ES-I3 (cell line): ENCODE measurements at regions not wholly inside any gene's neighbourhood (a gene's known extent, or its start where the extent isn't known, plus 50 kb on each side); places are given as distances from the start of the nearest gene placed in this dataset.

Experiments used
- H3K36me3 ChIP-seq: 2 replicates; pipeline ENCODE4 v1.6.1; 2013; ENCODE audit warnings: mild to moderate bottlenecking, low read length, control low read depth, moderate library complexity; ENCODE audit not compliant: insufficient read depth
- H3K4me1 ChIP-seq: 2 replicates; pipeline ENCODE4 v1.6.1; 2013; ENCODE audit warnings: mild to moderate bottlenecking, control low read depth, low read length; ENCODE audit not compliant: insufficient read depth
- H3K9ac ChIP-seq: 2 replicates; pipeline ENCODE4 v1.6.1; 2013; ENCODE audit warnings: low read depth, mild to moderate bottlenecking, low read length, moderate library complexity
- H3K9me3 ChIP-seq: 2 replicates; pipeline ENCODE4 v1.6.1; 2013; ENCODE audit warnings: mild to moderate bottlenecking, low read length, moderate library complexity; ENCODE audit not compliant: control insufficient read depth, insufficient read depth

- no peaks in the 10 kb centered on the region for H3K4me1 ChIP-seq
- no peaks in the 10 kb centered on the region for H3K36me3 ChIP-seq
- no peak overlapping the region for H3K9ac ChIP-seq
- no peaks in the 10 kb centered on the region for H3K9me3 ChIP-seq
Measured at GRCh38 chr16:47949276-47949675, 206.5 kb downstream of the ABCC12 start.

- Histone ChIP-seq H3K9me3 (no peaks in the 10 kb centered on the region), H3K36me3 (no peaks in the 10 kb centered on the region), H3K9ac (no peak overlapping the region)
Measured at GRCh38 chr16:47947723-47948122, 208.1 kb downstream of the ABCC12 start.

GRCh38 chr16:47946092-47946491 lies 209.7 kb downstream of the ABCC12 start:
- Histone ChIP-seq H3K4me1 (no peaks in the 10 kb centered on the region), H3K36me3 (no peaks in the 10 kb centered on the region), H3K9ac (no peak overlapping the region), H3K9me3 (no peaks in the 10 kb centered on the region)

More at GRCh38 chr16:47947723-47948122, 208.1 kb downstream of the ABCC12 start:
- no peaks in the 10 kb centered on the region for H3K4me1 ChIP-seq

- no peaks in the 10 kb centered on the region for H3K4me1 ChIP-seq
- H3K36me3 ChIP-seq: no peaks in the 10 kb centered on the region
- H3K9ac ChIP-seq: no peak overlapping the region
- no peaks in the 10 kb centered on the region for H3K9me3 ChIP-seq
Measured at GRCh38 chr16:47944589-47944988, 211.2 kb downstream of the ABCC12 start.

- no peaks in the 10 kb centered on the region for H3K4me1 ChIP-seq
- no peaks in the 10 kb centered on the region for H3K36me3 ChIP-seq
- H3K9ac ChIP-seq: no peak overlapping the region
- H3K9me3 ChIP-seq: no peaks in the 10 kb centered on the region
Measured at GRCh38 chr16:47943235-47943634, 212.6 kb downstream of the ABCC12 start.

GRCh38 chr16:47940466-47940865 lies 215.3 kb downstream of the ABCC12 start:
- H3K36me3 ChIP-seq: no peaks in the 10 kb centered on the region
- no peak overlapping the region for H3K9ac ChIP-seq
- H3K4me1 ChIP-seq: no peaks in the 10 kb centered on the region
- H3K9me3 ChIP-seq: no peaks in the 10 kb centered on the region

- Histone ChIP-seq H3K36me3 (no peaks in the 10 kb centered on the region), H3K9me3 (no peaks in the 10 kb centered on the region), H3K9ac (no peak overlapping the region), H3K4me1 (no peaks in the 10 kb centered on the region)
Measured at GRCh38 chr16:47939680-47940079, 216.1 kb downstream of the ABCC12 start.

- Histone ChIP-seq H3K9me3 (no peaks in the 10 kb centered on the region), H3K9ac (no peak overlapping the region), H3K36me3 (no peaks in the 10 kb centered on the region), H3K4me1 (no peaks in the 10 kb centered on the region)
Measured at GRCh38 chr16:47938272-47938671, 217.5 kb downstream of the ABCC12 start.

GRCh38 chr16:47928008-47928407 lies 227.8 kb downstream of the ABCC12 start:
- Histone ChIP-seq H3K36me3 (no peaks in the 10 kb centered on the region), H3K9me3 (no peaks in the 10 kb centered on the region; the same call in 1 of the 2 replicates), H3K9ac (no peak overlapping the region), H3K4me1 (no peaks in the 10 kb centered on the region)

GRCh38 chr16:47927330-47927729 lies 228.5 kb downstream of the ABCC12 start:
- Histone ChIP-seq H3K4me1 (no peaks in the 10 kb centered on the region), H3K9me3 (no peaks in the 10 kb centered on the region), H3K36me3 (no peaks in the 10 kb centered on the region), H3K9ac (no peak overlapping the region)

GRCh38 chr16:47925811-47926460 lies 229.9 kb downstream of the ABCC12 start:
- H3K9me3 ChIP-seq: no peaks in the 10 kb centered on the region
- H3K36me3 ChIP-seq: no peaks in the 10 kb centered on the region
- no peak overlapping the region for H3K9ac ChIP-seq
- no peaks in the 10 kb centered on the region for H3K4me1 ChIP-seq

GRCh38 chr16:47924950-47925349 lies 230.8 kb downstream of the ABCC12 start:
- Histone ChIP-seq H3K4me1 (no peaks in the 10 kb centered on the region), H3K9me3 (no peaks in the 10 kb centered on the region), H3K9ac (no peak overlapping the region)

GRCh38 chr16:47921535-47921934 lies 234.3 kb downstream of the ABCC12 start:
- Histone ChIP-seq H3K36me3 (no peaks in the 10 kb centered on the region), H3K9ac (no peak overlapping the region)

More at GRCh38 chr16:47924950-47925349, 230.8 kb downstream of the ABCC12 start:
- no peaks in the 10 kb centered on the region for H3K36me3 ChIP-seq

GRCh38 chr16:47920709-47921108 lies 235.1 kb downstream of the ABCC12 start:
- H3K9me3 ChIP-seq: no peaks in the 10 kb centered on the region
- H3K4me1 ChIP-seq: no peaks in the 10 kb centered on the region
- H3K36me3 ChIP-seq: no peaks in the 10 kb centered on the region
- no peak overlapping the region for H3K9ac ChIP-seq

More at GRCh38 chr16:47921535-47921934, 234.3 kb downstream of the ABCC12 start:
- H3K9me3 ChIP-seq: no peaks in the 10 kb centered on the region
- no peaks in the 10 kb centered on the region for H3K4me1 ChIP-seq

- H3K9ac ChIP-seq: no peak overlapping the region
- H3K36me3 ChIP-seq: no peaks in the 10 kb centered on the region
- no peaks in the 10 kb centered on the region for H3K4me1 ChIP-seq
- H3K9me3 ChIP-seq: no peaks in the 10 kb centered on the region
Measured at GRCh38 chr16:47917118-47917517, 238.7 kb downstream of the ABCC12 start.
